ENCODE measurements at regions not wholly inside any gene's neighbourhood (a gene's known extent, or its start where the extent isn't known, plus 50 kb on each side); places are given as distances from the start of the nearest gene placed in this dataset.

- no peak for TF ChIP-seq TCF7L2 (IDR thresholded peaks at IDR 0.05; ENCODE audit: low read depth, low read length)
- no peak for TF ChIP-seq CTCF (IDR thresholded peaks at IDR 0.05)
- no peak for TF ChIP-seq POLR2AphosphoS5 (IDR thresholded peaks at IDR 0.05; ENCODE audit: low read depth, low read length)
- no peak for TF ChIP-seq REST (IDR thresholded peaks at IDR 0.05; ENCODE audit: insufficient read depth in 1 of 2, low read depth in 2 of 2, low read length in 1 of 2)
- no peak for TF ChIP-seq SIN3A (IDR thresholded peaks at IDR 0.05; ENCODE audit: borderline replicate concordance, insufficient read depth, low read depth, low read length)
- no peak for ATAC-seq
- Histone ChIP-seq H3K27me3 (ENCODE audit: control insufficient read depth, insufficient read depth, low read length) (no peaks in the 10 kb centered on the region), H3K27ac (ENCODE audit: low read length) (no peak overlapping the region), H3K4me1 (ENCODE audit: control insufficient read depth, insufficient read depth, low read length) (no peaks in the 10 kb centered on the region), H3K4me3 (ENCODE audit: low read depth in 2 of 2, low read length in 2 of 2) (no peak overlapping the region), H3K9me3 (ENCODE audit: control insufficient read depth, insufficient read depth, low read depth, low read length) (no peaks in the 10 kb centered on the region), H3K36me3 (ENCODE audit: control insufficient read depth, insufficient read depth, low read length) (no peaks in the 10 kb centered on the region)
- no peak for DNase-seq (ENCODE audit: low read depth, low spot score)
- POLR2A ChIA-PET = no interaction called here
- BruUV-seq (replicated peaks) = no TSS peak
- CTCF ChIA-PET = no interaction called here
- intact Hi-C loops (cut with micrococcal nuclease; ENCODE audit: unreplicated experiment) (no loop called here), in situ Hi-C loops (cut with HindIII; ENCODE audit: low pct_unique_long_range_greater_than_20kb, low sequenced_read_pairs) (no loop called here)
These were observed 459.3 kb upstream of the SGO1 start for GRCh38 chr3:20645340-20645739.

GRCh38 chr3:20637729-20638128 is 451.7 kb upstream of the SGO1 start:
- no TSS peak for BruUV-seq (replicated peaks)
- ChIA-PET POLR2A (no interaction called here), CTCF (no interaction called here)
- ATAC-seq (no peak), DNase-seq (ENCODE audit: low read depth, low spot score) (no peak)
- intact Hi-C loops (cut with micrococcal nuclease; ENCODE audit: unreplicated experiment) = no loop called here
- no peaks in the 10 kb centered on the region for H3K36me3 ChIP-seq (ENCODE audit: control insufficient read depth, insufficient read depth, low read length)
- H3K4me1 ChIP-seq (ENCODE audit: control insufficient read depth, insufficient read depth, low read length) = no peaks in the 10 kb centered on the region
- no peaks in the 10 kb centered on the region for H3K27me3 ChIP-seq (ENCODE audit: control insufficient read depth, insufficient read depth, low read length)
- no peaks in the 10 kb centered on the region for H3K9me3 ChIP-seq (ENCODE audit: control insufficient read depth, insufficient read depth, low read depth, low read length)
- H3K4me3 ChIP-seq (ENCODE audit: low read depth in 2 of 2, low read length in 2 of 2) = no peak overlapping the region
- TF ChIP-seq SIN3A (IDR thresholded peaks at IDR 0.05; ENCODE audit: borderline replicate concordance, insufficient read depth, low read depth, low read length) (no peak), CTCF (IDR thresholded peaks at IDR 0.05) (no peak), TCF7L2 (IDR thresholded peaks at IDR 0.05; ENCODE audit: low read depth, low read length) (no peak), REST (IDR thresholded peaks at IDR 0.05; ENCODE audit: insufficient read depth in 1 of 2, low read depth in 2 of 2, low read length in 1 of 2) (no peak), POLR2AphosphoS5 (IDR thresholded peaks at IDR 0.05; ENCODE audit: low read depth, low read length) (no peak)
- in situ Hi-C loops (cut with HindIII; ENCODE audit: low pct_unique_long_range_greater_than_20kb, low sequenced_read_pairs) = no loop called here
- H3K27ac ChIP-seq (ENCODE audit: low read length) = no peak overlapping the region

Measured in Panc1 (cell line).